HPDE6-E6E7 (cell line): ENCODE measurements at regions not wholly inside any gene's neighbourhood (a gene's known extent, or its start where the extent isn't known, plus 50 kb on each side); places are given as distances from the start of the nearest gene placed in this dataset.
"Not testable (repeated sequence)": the region's sequence is repeated elsewhere in the genome, so short reads cannot be mapped to it uniquely, and the experiment has no call there.

Source experiments
- DNase-seq: peaks from one replicate; pipeline ENCODE4 v3.0.0; 2011; ENCODE audit warnings: missing footprints; ENCODE audit errors: extremely low spot score

DNA sequence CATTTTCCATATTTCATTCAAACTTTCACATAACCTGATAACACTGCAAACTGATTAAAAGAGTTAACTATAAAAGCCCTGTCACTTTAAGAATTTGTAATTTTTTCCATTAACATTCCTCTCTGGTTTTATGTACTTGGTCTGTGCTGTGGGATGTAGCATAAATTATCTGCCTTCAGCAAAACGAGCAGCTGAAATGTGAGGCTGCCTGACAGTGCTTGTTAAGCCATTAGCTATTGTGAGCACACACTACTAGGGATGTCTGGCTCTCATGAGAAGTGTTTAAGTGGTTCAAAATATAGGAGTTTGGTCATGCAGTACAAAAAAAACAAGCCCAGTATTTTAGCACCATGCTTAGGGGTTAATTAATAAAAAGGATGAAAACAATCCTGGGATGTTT lies 63.0 kb downstream of the HOXA1 start:
- no peak for DNase-seq

GRCh38 chr7:27031289-27032172 lies 64.3 kb downstream of the HOXA1 start:
- no peak for DNase-seq

DNA sequence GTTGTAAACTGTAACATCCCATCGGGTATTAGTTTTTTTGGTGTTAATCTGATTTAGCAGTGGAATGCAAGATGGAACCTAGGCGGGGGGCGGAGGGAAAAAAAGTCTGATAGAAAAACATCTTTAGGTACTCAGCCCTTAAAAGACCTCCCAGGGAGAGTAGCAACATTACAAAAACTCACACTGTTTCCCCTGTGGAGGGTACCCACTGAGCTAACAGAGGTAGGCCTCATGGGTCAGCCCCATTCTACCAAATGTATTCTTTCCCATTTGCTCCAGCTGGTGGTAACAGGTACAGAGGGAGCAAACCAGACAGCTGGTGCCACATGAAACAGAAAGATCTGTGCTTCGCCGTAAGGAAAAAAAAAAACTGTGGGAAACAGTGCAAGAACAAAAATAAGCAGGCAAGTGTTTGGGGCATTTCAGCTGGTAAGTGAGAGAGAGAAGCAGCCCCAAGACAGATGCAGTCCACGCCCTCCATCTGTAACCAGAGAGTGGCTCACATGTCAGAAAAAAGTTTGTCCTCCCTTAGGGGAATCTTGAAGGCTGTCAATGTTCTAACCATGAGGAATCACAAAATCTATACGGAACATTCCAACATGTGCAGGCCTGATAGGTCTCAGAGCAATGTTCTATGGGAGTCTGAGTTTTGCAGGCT lies 65.3 kb downstream of the HOXA1 start:
- DNase-seq: no peak

DNA sequence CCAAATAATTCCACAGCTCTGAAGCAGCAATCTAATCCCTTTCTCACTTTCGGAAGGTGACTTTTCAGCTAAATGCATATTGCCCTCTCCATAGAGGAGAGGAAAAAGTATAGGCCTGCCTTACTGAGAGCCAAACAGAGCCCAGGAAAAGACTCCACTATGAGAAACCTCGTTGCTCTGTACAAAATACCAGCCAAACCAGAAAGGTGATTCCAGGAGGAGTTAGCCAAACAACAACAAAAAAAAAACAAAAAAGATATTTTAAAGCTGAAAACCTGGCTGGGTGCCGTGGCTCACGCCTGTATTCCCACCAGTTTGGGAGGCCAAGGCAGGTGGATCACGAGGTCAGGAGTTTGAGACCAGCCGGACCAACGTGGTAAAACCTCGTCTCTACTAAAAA lies 70.5 kb downstream of the HOXA1 start:
- no peak for DNase-seq

- DNase-seq: no peak
These were observed 85.7 kb downstream of the HOXA1 start for GRCh38 chr7:27010068-27010467.

GRCh38 chr7:27000496-27000895 lies 95.3 kb downstream of the HOXA1 start:
- DNase-seq: no peak

- DNase-seq: not testable (repeated sequence)
These were observed 97.5 kb downstream of the HOXA1 start for GRCh38 chr7:26998284-26998683.

GRCh38 chr7:26995666-26996065 lies 100.1 kb downstream of the HOXA1 start:
- DNase-seq: no peak

- DNase-seq: no peak
These were observed 101.7 kb downstream of the HOXA1 start for GRCh38 chr7:26993816-26994810.

- DNase-seq: no peak
These were observed 103.1 kb downstream of the HOXA1 start for GRCh38 chr7:26992670-26993069.

DNA sequence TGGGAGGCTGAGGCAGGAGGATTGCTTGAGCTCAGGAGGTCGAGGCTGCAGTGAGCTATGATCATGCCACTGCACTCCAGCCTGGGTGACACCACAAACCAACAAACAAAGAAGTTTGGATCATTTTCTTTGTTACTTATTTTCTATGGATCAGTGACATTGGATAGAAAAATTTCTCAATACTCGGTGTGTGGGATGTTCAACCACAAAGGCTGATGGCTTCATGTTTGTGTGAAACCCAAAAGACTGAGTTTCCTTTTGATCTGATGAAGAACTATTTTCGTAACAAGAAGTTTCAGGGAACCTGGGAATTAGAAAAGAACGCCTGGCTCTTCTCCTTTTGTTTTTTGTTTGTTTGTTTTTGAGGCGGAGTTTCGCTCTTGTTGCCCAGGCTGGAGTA lies 104.0 kb downstream of the HOXA1 start:
- DNase-seq: no peak

DNA sequence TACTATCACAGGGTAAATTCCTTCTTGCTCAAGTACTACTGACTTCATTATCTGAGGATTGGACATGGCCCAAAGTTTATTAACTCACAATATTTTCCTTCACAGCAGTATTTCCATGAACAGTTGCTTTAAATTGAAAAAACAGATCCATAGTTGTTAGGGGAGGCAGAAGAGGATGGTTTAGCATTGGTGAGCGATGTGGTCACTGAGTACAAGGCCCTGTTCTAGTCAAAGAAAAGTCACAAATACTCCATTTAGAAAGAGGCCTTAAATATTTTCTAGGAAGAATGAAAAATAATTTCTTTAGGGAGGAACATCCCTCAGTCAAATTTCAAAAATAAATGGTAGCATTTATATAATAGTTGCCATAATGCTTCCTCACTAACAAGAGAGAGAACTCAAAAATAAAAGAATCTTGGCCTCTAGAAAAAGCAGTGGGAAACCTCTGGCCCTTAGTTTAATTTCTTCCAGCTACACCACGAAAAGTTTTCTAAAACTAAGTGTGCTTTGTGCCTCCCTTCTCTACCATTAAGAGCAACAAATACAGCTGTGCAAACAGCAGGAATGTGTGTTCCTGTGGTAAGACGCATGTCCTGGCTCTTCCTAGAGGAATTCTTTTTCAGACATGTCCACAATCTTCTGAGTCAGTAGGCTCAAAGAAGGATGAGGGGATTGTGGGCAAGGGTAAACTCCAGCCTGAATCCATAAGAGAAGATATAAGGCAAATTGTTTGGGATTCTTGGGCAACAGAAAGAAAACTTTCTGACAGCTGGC lies 105.7 kb downstream of the HOXA1 start:
- no peak for DNase-seq

- no peak for DNase-seq
These were observed 106.9 kb downstream of the HOXA1 start for GRCh38 chr7:26988836-26989374.

DNA sequence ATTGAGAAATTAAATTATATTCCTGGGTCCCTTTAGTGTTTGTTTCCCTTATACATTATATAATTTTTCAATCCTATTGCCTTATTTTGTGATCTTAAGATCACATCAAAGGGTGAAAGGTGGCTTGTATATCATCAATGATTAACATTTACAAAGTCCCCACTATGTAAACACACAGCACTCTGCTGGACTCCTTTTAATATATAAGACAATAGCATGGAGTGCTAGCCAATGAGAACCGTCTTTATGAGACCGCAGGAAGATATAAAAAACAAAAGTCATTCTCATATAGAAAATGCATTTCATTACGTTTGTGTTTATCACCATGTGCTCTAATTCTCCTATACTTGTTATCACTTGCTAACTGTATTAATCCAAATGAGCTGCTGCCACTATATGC lies 108.5 kb downstream of the HOXA1 start:
- DNase-seq: no peak

GRCh38 chr7:26978146-26978545 lies 113.8 kb upstream of the SKAP2 start:
- no peak for DNase-seq

GRCh38 chr7:26976840-26977239 lies 112.5 kb upstream of the SKAP2 start:
- no peak for DNase-seq

DNA sequence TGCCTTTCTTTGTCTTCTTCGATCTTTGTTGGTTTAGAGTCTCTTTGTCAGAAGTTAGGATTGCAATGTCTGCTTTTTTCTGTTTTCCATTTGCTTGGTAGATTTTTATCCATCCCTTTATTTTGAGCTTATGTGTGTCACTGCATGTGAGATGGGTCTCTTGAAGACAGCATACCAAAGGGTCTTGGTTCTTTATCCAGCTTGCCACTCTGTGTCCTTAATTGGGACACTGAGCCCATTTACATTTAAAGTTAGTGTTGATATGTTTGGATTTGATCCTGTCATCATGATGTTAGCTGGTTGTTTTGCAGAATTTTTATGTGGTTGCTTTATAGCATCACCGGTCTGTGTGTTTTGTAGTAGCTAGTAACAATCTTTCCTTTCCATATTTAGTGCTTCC lies 107.5 kb upstream of the SKAP2 start:
- not testable (repeated sequence) for DNase-seq

DNA sequence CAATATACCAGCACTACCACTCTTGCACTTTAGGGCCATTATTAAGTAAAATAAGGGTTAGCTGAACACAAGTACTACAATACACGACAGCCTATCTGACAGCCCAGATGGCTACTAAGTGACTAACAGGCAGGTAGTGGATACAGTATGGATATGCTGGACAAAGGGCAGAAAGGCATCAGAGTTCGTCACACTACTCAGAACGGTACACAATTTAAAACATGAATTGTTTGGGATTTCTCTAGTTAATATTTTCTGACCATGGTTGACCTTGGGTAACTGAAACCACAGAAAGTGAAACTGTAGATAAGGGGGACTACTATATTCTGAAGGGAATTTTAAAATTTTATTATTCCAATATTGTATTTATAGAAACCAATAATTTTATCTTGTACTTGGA lies 101.3 kb upstream of the SKAP2 start:
- DNase-seq: no peak

GRCh38 chr7:26964156-26964808 lies 99.9 kb upstream of the SKAP2 start:
- no peak for DNase-seq

DNA sequence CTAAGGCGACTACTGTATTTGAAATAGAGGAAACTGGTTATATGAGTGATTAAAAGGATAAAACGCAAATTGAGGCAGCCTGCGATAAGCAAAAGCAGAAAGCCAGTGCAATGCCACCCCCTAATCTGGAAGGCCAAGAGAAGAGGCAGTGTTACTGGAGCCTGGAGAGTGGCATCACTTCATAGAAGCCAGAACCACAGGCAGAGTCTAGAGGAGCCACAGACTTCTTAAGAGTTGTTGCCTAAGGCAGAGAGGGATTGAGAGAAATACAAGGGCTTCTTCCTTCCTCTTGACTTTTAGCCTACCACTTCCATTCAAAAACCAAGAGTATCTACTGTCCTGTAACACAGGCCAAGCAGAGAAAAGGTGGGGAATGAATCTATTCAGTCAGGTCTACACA lies 94.9 kb upstream of the SKAP2 start:
- DNase-seq: no peak
